Peyer's patch (tissue), 4 donors: ENCODE measurements at regions not wholly inside any gene's neighbourhood (a gene's known extent, or its start where the extent isn't known, plus 50 kb on each side); places are given as distances from the start of the nearest gene placed in this dataset.

ENCODE experiments used
- DNase-seq, 3 donors: peaks; one replicate each; pipeline ENCODE4 v3.0.0-alpha.2; 2017 to 2019
- H3K27ac ChIP-seq, 4 donors: fragments of 200-600 bp; sonication (generic); one replicate each; pipeline ENCODE4 v1.5.1; 2016 to 2019
- H3K27me3 ChIP-seq, 2 donors: fragments of 200-600 bp; sonication (generic); one replicate each; pipeline ENCODE4 v1.5.1; 2019
- H3K36me3 ChIP-seq, 3 donors: fragments of 200-600 bp; sonication (generic); one replicate each; pipeline ENCODE4 v1.5.1; 2016 to 2019
- H3K4me1 ChIP-seq, 4 donors: fragments of 200-600 bp; sonication (generic); one replicate each; pipeline ENCODE4 v1.5.1; 2016 to 2019
- H3K4me3 ChIP-seq, 4 donors: fragments of 200-600 bp; sonication (generic); 1 replicate in 3 of 4; 2 replicates in 1 of 4; pipeline ENCODE4 v1.5.1; 2016 to 2019; ENCODE audit warnings: mild to moderate bottlenecking in 1 of 4
- H3K9me3 ChIP-seq, 4 donors: fragments of 200-600 bp; sonication (generic); one replicate each; pipeline ENCODE4 v1.5.1; 2016 to 2019; ENCODE audit warnings: mild to moderate bottlenecking in 1 of 4
- CTCF ChIP-seq, 6 experiments: fragments of 450-650 bp in 4 of 6; fragments of 200-600 bp in 2 of 6; sonication (generic) in 1 of 6; IDR thresholded peaks; one replicate each; pipeline ENCODE4 v1.5.1; 2017 to 2019; ENCODE audit warnings: antibody characterized with exemption in 6 of 6, mild to moderate bottlenecking in 3 of 6, moderate library complexity in 1 of 6
- POLR2A ChIP-seq, 2 donors: fragments of 450-650 bp; IDR thresholded peaks; one replicate each; pipeline ENCODE4 v1.5.1; 2017; ENCODE audit warnings: antibody characterized with exemption in 2 of 2, mild to moderate bottlenecking in 2 of 2, moderate library complexity in 2 of 2

GRCh38 chr16:85520853-85521521 is 92.1 kb upstream of the GSE1 start:
- Histone ChIP-seq H3K9me3 (no peaks in the 10 kb centered on the region), H3K36me3 (no peaks in the 10 kb centered on the region), H3K27ac (peak overlapping the region in 1 of 4 donors; percentile 0), H3K4me1 (peaks cover 0 to 20% (median 0%) of the 10 kb centered on the region in 4 donors), H3K27me3 (no peaks in the 10 kb centered on the region), H3K4me3 (no peak overlapping the region)
- peak in 1 of 6 experiments; percentile 10 for TF ChIP-seq CTCF (IDR thresholded peaks at IDR 0.05)
- no peak for TF ChIP-seq POLR2A (IDR thresholded peaks at IDR 0.05)
- DNase-seq, result peak in 2 of 3 donors; percentile 79 to 80

- Histone ChIP-seq H3K27ac (no peak overlapping the region), H3K9me3 (no peaks in the 10 kb centered on the region), H3K27me3 (no peaks in the 10 kb centered on the region), H3K4me1 (peaks cover 0 to 20% (median 0%) of the 10 kb centered on the region in 4 donors), H3K4me3 (no peak overlapping the region), H3K36me3 (no peaks in the 10 kb centered on the region)
- TF ChIP-seq CTCF (IDR thresholded peaks at IDR 0.05), result no peak
- no peak for TF ChIP-seq POLR2A (IDR thresholded peaks at IDR 0.05)
- DNase-seq, result no peak
Measured at GRCh38 chr16:85521552-85522307, 91.4 kb upstream of the GSE1 start.

DNA sequence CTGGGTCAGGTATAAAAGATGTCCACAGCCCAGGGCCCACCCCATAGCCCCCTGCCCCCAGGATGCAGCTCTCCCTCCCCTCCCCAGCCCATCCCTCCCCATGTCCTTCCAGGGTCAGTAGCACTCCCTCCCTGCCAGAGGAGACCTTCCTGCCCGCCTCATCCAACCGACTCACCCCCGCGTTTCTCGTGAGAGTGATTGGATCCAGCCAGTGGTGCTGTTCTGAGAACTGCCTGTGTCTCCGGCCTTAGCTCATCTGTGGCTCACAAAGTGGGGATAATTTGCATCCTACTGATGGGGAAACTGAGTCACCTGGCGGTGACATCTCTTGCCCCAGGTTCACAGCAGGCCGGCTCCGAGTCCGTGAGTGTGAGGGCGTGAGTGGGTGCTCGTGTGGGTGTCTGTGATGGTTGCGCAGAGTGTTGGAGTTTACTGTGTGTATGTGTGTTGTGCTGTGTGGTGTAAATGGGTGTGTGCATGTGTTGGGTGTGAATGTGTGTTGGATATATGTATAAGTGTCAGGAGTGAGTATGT is 90.7 kb upstream of the GSE1 start:
- peaks cover 0 to 20% (median 0%) of the 10 kb centered on the region in 4 donors for H3K4me1 ChIP-seq
- H3K27ac ChIP-seq, result no peak overlapping the region
- no peak for TF ChIP-seq CTCF (IDR thresholded peaks at IDR 0.05)
- no peak for TF ChIP-seq POLR2A (IDR thresholded peaks at IDR 0.05)
- DNase-seq, result no peak
- no peaks in the 10 kb centered on the region for H3K27me3 ChIP-seq
- no peaks in the 10 kb centered on the region for H3K36me3 ChIP-seq
- H3K9me3 ChIP-seq, result no peaks in the 10 kb centered on the region
- H3K4me3 ChIP-seq, result no peak overlapping the region

GRCh38 chr16:85522842-85523601 is 90.1 kb upstream of the GSE1 start:
- no peak for TF ChIP-seq CTCF (IDR thresholded peaks at IDR 0.05)
- TF ChIP-seq POLR2A (IDR thresholded peaks at IDR 0.05), result no peak
- Histone ChIP-seq H3K27ac (peak overlapping the region in 1 of 4 donors; percentile 62), H3K4me3 (no peak overlapping the region), H3K36me3 (no peaks in the 10 kb centered on the region), H3K4me1 (peaks cover 0 to 20% (median 0%) of the 10 kb centered on the region in 4 donors), H3K27me3 (no peaks in the 10 kb centered on the region), H3K9me3 (no peaks in the 10 kb centered on the region)
- no peak for DNase-seq

- H3K27me3 ChIP-seq, result no peaks in the 10 kb centered on the region
- no peaks in the 10 kb centered on the region for H3K9me3 ChIP-seq
- H3K27ac ChIP-seq, result peak overlapping the region in 1 of 4 donors; percentile 62
Measured at GRCh38 chr16:85523602-85524364, 89.3 kb upstream of the GSE1 start.

More at GRCh38 chr16:85523602-85524364, 89.3 kb upstream of the GSE1 start:
- peaks cover 0 to 20% (median 0%) of the 10 kb centered on the region in 4 donors for H3K4me1 ChIP-seq
- TF ChIP-seq POLR2A (IDR thresholded peaks at IDR 0.05) (no peak), CTCF (IDR thresholded peaks at IDR 0.05) (no peak)
- no peaks in the 10 kb centered on the region for H3K36me3 ChIP-seq
- H3K4me3 ChIP-seq, result no peak overlapping the region
- DNase-seq, result no peak
